Testis (tissue), 2 donors: ENCODE measurements at regions not wholly inside any gene's neighbourhood (a gene's known extent, or its start where the extent isn't known, plus 50 kb on each side); places are given as distances from the start of the nearest gene placed in this dataset.

Source experiments
- DNase-seq: peaks from one replicate; pipeline ENCODE4 v3.0.0-alpha.2; 2019
- H3K27ac ChIP-seq, 2 donors: fragments of 200-600 bp; sonication (generic); one replicate each; pipeline ENCODE4 v1.5.1; 2019
- H3K27me3 ChIP-seq: fragments of 200-600 bp; sonication (generic); one replicate; pipeline ENCODE4 v1.5.1; 2019
- H3K36me3 ChIP-seq: fragments of 200-600 bp; sonication (generic); one replicate; pipeline ENCODE4 v1.5.1; 2017; ENCODE audit warnings: low read depth; ENCODE audit errors: missing control alignments
- H3K4me1 ChIP-seq: fragments of 200-600 bp; sonication (generic); one replicate; pipeline ENCODE4 v1.5.1; 2019
- H3K4me3 ChIP-seq, 2 donors: fragments of 200-600 bp; sonication (generic); one replicate each; pipeline ENCODE4 v1.5.1; 2017 to 2019
- H3K9me3 ChIP-seq: fragments of 200-600 bp; sonication (generic); one replicate; pipeline ENCODE4 v1.5.1; 2017
- POLR2A ChIP-seq: fragments of 450-650 bp; IDR thresholded peaks from one replicate; pipeline ENCODE4 v1.6.1; 2017; ENCODE audit warnings: antibody characterized with exemption, mild to moderate bottlenecking, moderate library complexity
- WGBS, 2 donors: methylation state at CpG; one replicate each; pipeline ENCODE4 v1.1.5; 2018; 5-methylcytosine and 5-hydroxymethylcytosine counted together
- intact Hi-C: fragments of 100-400 bp; cut with DNase I; formaldehyde crosslinking; loops from one replicate; pipeline ENCODE4 v1.15.1; 2023; ENCODE audit warnings: low total_unique reads
- TF ChIP-seq, protein P1 (sequence below), 3 experiments: fragments of 450-650 bp in 2 of 3; fragments of 200-600 bp in 1 of 3; sonication (generic) in 1 of 3; IDR thresholded peaks; one replicate each; pipeline ENCODE4 v1.5.1; 2016 to 2019; ENCODE audit warnings: antibody characterized with exemption in 3 of 3, mild to moderate bottlenecking in 2 of 3, moderate library complexity in 1 of 3

GRCh38 chr10:129333706-129334105 lies 133.3 kb upstream of the MGMT start:
- DNase-seq: no peak
- Histone ChIP-seq H3K9me3 (no peaks in the 10 kb centered on the region), H3K4me1 (no peaks in the 10 kb centered on the region), H3K4me3 (no peak overlapping the region), H3K27ac (no peak overlapping the region), H3K36me3 (no peaks in the 10 kb centered on the region), H3K27me3 (no peaks in the 10 kb centered on the region)
- intact Hi-C loops: no loop called here
- no peak for TF ChIP-seq POLR2A
- TF ChIP-seq, protein P1, sequence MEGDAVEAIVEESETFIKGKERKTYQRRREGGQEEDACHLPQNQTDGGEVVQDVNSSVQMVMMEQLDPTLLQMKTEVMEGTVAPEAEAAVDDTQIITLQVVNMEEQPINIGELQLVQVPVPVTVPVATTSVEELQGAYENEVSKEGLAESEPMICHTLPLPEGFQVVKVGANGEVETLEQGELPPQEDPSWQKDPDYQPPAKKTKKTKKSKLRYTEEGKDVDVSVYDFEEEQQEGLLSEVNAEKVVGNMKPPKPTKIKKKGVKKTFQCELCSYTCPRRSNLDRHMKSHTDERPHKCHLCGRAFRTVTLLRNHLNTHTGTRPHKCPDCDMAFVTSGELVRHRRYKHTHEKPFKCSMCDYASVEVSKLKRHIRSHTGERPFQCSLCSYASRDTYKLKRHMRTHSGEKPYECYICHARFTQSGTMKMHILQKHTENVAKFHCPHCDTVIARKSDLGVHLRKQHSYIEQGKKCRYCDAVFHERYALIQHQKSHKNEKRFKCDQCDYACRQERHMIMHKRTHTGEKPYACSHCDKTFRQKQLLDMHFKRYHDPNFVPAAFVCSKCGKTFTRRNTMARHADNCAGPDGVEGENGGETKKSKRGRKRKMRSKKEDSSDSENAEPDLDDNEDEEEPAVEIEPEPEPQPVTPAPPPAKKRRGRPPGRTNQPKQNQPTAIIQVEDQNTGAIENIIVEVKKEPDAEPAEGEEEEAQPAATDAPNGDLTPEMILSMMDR (IDR thresholded peaks at IDR 0.05): no peak
- 52 to 61% methylated on average over 8 of the region's 8 CpGs for WGBS, 2 donors

GRCh38 chr10:129334266-129334665 lies 132.8 kb upstream of the MGMT start:
- Histone ChIP-seq H3K9me3 (no peaks in the 10 kb centered on the region), H3K27me3 (no peaks in the 10 kb centered on the region), H3K36me3 (no peaks in the 10 kb centered on the region), H3K4me3 (no peak overlapping the region), H3K4me1 (no peaks in the 10 kb centered on the region), H3K27ac (no peak overlapping the region)
- WGBS, 2 donors: 56 to 61% methylated on average over 16 of the region's 16 CpGs
- no peak for DNase-seq
- intact Hi-C loops: no loop called here
- TF ChIP-seq POLR2A: no peak
- TF ChIP-seq, protein P1 (IDR thresholded peaks at IDR 0.05): no peak

- Histone ChIP-seq H3K36me3 (no peaks in the 10 kb centered on the region), H3K27ac (no peak overlapping the region), H3K9me3 (no peaks in the 10 kb centered on the region), H3K4me1 (no peaks in the 10 kb centered on the region), H3K27me3 (no peaks in the 10 kb centered on the region), H3K4me3 (no peak overlapping the region)
- WGBS, 2 donors: 87 to 89% methylated on average over 4 of the region's 4 CpGs
- intact Hi-C loops: no loop called here
- DNase-seq: no peak
- TF ChIP-seq, protein P1 (IDR thresholded peaks at IDR 0.05): no peak
- no peak for TF ChIP-seq POLR2A
These were observed 131.6 kb upstream of the MGMT start for GRCh38 chr10:129335396-129335795.

- no peaks in the 10 kb centered on the region for H3K36me3 ChIP-seq
- H3K27ac ChIP-seq: no peak overlapping the region
- H3K27me3 ChIP-seq: no peaks in the 10 kb centered on the region
- WGBS, 2 donors: 94 to 96% methylated on average over 5 of the region's 5 CpGs
- TF ChIP-seq POLR2A: no peak
- TF ChIP-seq, protein P1 (IDR thresholded peaks at IDR 0.05): no peak
- no peak overlapping the region for H3K4me3 ChIP-seq
- DNase-seq: no peak
- intact Hi-C loops: no loop called here
- H3K4me1 ChIP-seq: no peaks in the 10 kb centered on the region
- H3K9me3 ChIP-seq: no peaks in the 10 kb centered on the region
These were observed 131.1 kb upstream of the MGMT start for GRCh38 chr10:129335942-129336341.

- Histone ChIP-seq H3K27me3 (no peaks in the 10 kb centered on the region), H3K4me1 (no peaks in the 10 kb centered on the region), H3K36me3 (no peaks in the 10 kb centered on the region), H3K9me3 (no peaks in the 10 kb centered on the region), H3K27ac (no peak overlapping the region), H3K4me3 (no peak overlapping the region)
- intact Hi-C loops: no loop called here
- no peak for DNase-seq
- 89% methylated on average over 7 to 8 of the region's 8 CpGs for WGBS, 2 donors
- TF ChIP-seq, protein P1 (IDR thresholded peaks at IDR 0.05): no peak
- TF ChIP-seq POLR2A: no peak
These were observed 127.8 kb upstream of the MGMT start for GRCh38 chr10:129339191-129339590.
